ENCODE measurements at regions not wholly inside any gene's neighbourhood (a gene's known extent, or its start where the extent isn't known, plus 50 kb on each side); places are given as distances from the start of the nearest gene placed in this dataset.

- DNase-seq, result no peak
These were observed 276.6 kb downstream of the CLIC5 start for GRCh38 chr6:45739058-45739457.

GRCh38 chr6:45738057-45738455, 277.6 kb downstream of the CLIC5 start:
- DNase-seq, result no peak

GRCh38 chr6:45737331-45738056, 278.2 kb downstream of the CLIC5 start:
- DNase-seq, result no peak

GRCh38 chr6:45736134-45736533, 279.5 kb downstream of the CLIC5 start:
- DNase-seq, result no peak

- no peak for DNase-seq
These were observed 282.9 kb downstream of the CLIC5 start for GRCh38 chr6:45732731-45733130.

DNA sequence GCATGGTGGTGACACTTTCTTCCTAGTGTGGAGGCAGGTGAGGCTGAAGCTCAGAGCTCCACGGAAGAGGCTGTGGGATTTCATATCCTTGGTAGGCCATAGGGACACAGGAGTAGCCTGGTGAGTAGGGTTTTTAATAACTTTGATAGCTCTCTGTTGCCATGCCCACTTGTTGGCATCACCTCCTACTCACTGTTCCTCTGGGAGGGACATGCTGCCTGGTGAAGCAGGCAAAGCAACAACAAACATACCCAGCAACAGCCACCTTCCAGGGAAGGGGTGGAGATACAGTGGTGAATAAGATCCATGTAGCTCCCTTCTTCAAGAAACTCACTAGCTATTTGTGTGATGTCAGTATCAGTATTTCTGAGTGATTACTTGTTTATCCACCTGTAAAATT, 285.4 kb downstream of the CLIC5 start:
- DNase-seq, result no peak

GRCh38 chr6:45728674-45729073, 287.0 kb downstream of the CLIC5 start:
- DNase-seq, result no peak

GRCh38 chr6:45727819-45728449, 287.7 kb downstream of the CLIC5 start:
- no peak for DNase-seq

- no peak for DNase-seq
These were observed 288.4 kb downstream of the CLIC5 start for GRCh38 chr6:45727228-45727627.

DNA sequence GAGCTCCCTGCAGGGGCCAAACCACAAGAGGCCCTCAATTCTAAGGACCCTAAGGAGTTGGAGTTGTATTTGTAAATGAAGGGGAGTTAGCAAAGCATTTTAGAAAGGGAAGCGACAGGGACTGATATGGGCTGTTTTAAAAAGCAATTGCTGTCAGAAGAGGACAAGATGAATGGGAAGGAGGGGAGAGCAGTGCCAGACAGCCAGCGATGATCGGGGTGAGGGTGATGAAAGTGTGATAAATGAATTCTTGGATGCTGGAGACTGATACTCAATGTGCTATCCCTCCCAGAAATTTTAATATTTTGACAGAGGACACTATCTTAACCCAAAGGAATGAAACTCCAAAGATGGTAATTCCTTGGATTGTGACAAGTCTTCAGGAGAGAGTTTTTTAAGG, 289.2 kb downstream of the CLIC5 start:
- no peak for DNase-seq

DNA sequence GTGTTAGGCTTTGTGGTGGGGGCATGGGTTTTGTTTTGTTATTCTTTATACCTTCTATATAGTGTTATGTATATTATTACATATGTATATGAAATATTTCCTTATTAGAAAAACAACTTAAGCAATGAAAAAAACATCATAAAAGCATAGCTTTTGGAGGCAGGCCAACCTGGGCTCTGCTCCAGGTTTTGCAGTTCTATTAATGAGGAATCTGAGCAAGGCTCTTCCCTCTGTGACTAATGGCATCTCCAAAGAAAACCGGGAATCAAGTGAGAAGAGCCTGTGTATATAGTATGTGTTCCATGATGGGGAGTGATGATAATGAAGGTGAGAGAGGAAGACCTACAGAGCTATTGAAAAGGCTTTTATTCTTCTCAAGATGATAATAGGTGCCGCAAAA, 291.1 kb downstream of the CLIC5 start:
- DNase-seq, result no peak

DNA sequence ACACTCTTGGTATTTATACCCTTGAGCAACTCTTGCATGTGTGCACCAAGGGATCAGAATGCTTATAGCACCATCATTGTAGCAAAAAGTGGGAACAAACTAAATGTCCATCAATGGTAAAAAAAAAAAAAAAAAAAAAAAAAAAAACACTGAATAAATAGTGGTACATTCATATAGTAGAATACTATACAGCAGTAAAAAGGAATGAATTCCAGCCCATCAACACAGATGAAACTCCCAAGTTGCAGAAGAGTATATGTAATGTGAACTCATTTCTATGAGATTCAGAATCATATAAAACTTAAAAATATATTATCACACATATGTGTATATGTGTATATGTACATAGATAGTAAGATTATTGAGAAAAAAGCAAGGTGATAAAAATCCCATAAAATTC, 291.6 kb downstream of the CLIC5 start:
- DNase-seq, result no peak

- DNase-seq, result no peak
These were observed 292.8 kb downstream of the CLIC5 start for GRCh38 chr6:45722876-45723275.

GRCh38 chr6:45721665-45722064, 294.0 kb downstream of the CLIC5 start:
- no peak for DNase-seq

DNA sequence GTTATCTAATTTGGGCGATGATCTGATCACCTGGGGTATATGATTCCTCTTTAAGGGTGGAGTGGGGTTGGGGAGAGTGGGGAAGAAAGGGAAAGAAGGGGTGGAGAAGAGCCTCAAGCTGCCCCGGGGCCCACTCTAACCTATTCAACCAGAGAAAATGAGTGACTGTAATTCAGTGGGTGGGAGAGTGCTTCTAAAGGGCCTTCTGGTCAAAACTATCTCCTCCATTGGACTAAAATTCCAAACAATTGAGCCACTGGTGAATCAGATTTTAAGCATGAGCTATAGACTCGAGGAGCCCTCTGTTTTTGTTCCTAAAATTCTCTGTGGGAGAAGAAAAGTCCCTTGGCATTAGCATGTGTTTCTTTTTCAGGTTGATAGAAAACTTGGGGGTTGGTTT, 296.8 kb downstream of the CLIC5 start:
- DNase-seq, result no peak

DNA sequence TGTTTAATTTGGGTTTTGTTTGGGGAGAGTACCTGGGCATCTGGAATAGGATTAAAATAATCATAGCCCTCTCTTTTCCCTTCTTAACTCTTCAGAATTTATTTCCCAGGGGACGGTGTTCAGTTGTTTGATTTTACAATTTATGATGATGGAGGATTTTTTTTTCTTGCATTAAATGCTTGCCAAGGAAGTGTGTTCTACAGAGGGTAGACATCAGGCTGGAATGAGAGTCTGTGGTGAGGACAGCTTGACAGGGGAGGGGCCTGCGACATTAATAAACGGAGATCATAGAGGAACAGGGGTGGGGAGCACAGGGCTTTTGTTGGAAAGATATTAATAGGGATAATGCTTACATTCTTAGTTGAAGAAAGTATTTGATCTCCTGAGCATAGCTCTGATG, 297.5 kb downstream of the CLIC5 start:
- DNase-seq, result no peak

- DNase-seq, result no peak
These were observed 297.9 kb downstream of the CLIC5 start for GRCh38 chr6:45717715-45718114.

GRCh38 chr6:45717027-45717426, 298.6 kb downstream of the CLIC5 start:
- DNase-seq, result no peak

DNA sequence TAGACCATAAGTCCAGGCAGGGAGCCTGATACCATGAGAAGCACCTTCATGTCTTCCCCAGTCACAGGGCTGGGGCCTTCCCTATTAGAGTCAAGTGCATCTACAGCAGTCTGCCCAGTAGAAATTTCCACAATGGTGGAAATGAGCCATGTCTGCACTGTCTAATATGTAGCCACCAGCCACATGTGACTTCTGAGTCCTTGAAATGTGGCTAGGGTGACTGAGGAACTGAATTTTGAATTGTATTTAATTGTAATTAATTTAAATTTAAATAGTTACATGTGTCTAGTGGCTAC, 300.2 kb downstream of the CLIC5 start:
- DNase-seq, result no peak

DNA sequence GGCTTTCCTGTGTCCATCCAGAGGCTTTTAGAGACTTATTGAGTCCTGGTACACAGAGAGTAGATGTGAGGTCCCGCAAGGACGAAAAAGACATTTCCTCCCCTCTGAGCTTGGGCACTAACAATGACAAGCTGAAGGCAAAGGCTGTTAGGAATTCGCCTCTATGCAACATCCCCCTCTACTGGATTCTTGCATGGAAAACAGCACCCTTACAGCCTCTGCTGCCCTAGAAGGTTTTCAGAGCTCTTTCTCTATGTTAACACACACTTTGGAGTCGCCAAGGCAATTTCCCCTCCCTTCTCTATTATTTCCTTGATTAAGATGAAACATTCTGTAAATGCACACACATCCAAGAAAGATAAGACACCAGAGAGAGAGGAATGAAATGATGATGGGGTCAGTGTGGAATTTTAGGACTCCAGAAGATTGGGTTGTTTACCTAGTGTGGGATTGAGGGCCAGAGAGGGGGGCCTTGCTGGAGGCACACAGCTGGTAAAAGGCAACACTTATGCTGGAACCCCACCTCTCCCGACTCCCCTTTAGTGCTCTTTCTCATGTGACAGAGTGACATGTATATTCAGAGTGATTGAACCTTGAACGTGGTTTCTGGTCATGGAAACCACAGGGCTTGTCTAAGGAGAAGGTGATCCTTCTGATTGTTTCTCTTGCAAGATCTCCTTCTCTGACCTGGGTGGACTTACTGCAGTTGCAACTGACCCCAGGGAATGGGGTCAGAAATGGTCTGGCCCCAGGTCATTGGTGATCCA, 300.7 kb downstream of the CLIC5 start:
- DNase-seq, result peak; percentile 57

- no peak for DNase-seq
These were observed 301.5 kb downstream of the CLIC5 start for GRCh38 chr6:45714006-45714730.

Measured in 8988T (cell line).